HG02938 (cell line): ENCODE measurements at regions not wholly inside any gene's neighbourhood (a gene's known extent, or its start where the extent isn't known, plus 50 kb on each side); places are given as distances from the start of the nearest gene placed in this dataset.
"Not testable (repeated sequence)": the region's sequence is repeated elsewhere in the genome, so short reads cannot be mapped to it uniquely, and the experiment has no call there.

ENCODE experiments used
- ATAC-seq: cut with Tn5 transposase; IDR thresholded peaks from one replicate; pipeline ENCODE4 v1.9.1; 2021; ENCODE audit warnings: mild to moderate bottlenecking, moderate library complexity; ENCODE audit not compliant: unreplicated experiment

- ATAC-seq, result peak; percentile 79
Observed at GRCh38 chr6:85983032-85983659, 340.5 kb upstream of the SYNCRIP start.

- ATAC-seq, result no peak
Observed at GRCh38 chr6:85977661-85978060, 335.0 kb upstream of the SYNCRIP start.

GRCh38 chr6:85975957-85976356 lies 333.3 kb upstream of the SYNCRIP start:
- ATAC-seq, result peak; percentile 64

DNA sequence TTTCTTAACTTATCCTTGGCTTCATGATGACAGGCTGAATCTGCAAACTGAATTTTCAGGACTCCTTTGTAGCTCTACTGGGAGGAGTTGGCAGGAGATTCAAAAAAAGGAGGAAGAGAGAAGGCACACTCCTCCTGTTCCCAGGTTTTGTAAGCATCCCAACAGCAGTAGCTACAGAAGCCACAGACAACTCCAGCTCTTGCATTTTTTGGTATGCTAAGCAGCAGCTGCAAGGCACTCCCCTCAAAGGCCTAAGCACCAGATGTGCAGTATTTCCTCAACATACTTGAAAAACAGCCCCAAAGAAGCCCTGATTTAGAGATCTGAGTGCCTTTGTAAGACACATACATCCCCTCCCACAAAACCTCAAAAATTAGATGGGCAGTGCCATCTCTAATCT lies 328.6 kb upstream of the SYNCRIP start:
- no peak for ATAC-seq

GRCh38 chr6:85966828-85967227 lies 324.1 kb upstream of the SYNCRIP start:
- ATAC-seq, result no peak

DNA sequence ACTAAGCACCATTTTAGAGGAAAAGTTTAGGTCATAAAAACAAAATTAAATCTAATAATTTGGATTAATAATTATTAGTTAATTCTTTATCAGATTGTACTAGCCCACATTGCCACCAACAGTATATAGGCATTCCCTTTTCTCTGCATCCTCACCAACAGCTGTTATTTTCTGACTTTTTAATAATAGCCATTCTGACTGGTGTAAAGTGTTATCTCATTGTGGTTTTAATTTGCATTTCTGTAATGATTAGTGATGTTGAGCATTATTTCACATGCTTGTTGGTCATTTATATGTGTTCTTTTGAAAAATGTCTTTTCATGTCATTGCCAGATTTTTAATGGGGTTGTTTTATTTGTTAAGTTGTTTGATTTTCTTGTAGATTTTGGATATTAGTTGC lies 319.1 kb upstream of the SYNCRIP start:
- ATAC-seq, result no peak

DNA sequence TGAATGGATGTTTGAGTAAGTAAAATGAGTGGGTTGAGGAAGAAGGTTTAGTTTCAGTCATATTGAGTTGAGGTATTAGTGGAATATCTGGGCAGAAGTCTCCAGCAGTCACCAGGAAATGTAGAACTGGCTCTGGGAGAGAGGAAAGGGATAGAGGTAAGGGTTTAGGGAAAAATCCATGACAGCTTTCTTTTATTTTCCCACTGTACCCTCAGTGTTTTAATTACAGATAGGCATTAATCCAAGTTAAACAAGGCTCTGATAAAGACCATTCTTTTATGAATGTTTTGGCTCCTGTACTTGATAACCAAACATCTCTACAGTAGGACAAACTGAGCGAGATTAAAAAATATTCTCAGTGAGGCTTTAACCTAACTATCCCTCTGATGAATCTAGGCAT lies 318.4 kb upstream of the SYNCRIP start:
- ATAC-seq, result no peak

DNA sequence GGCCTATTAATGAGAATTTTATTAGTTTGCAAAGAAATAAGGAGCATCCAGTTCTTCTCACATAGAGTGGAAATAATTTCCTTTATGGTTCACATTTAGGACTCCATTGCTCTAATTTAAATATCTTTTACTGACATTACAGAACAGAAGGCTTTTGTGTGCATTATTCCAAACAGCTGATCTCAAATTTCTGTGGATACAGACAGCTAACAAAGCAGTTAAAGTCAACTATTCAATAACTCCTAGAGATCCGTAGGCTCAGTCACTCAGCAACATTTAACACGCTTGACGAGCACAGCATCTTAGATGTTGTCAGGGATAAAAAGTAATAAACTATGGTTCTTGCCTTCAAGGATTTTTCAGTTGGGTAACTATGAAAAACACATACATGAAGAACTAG lies 305.8 kb upstream of the SYNCRIP start:
- no peak for ATAC-seq

DNA sequence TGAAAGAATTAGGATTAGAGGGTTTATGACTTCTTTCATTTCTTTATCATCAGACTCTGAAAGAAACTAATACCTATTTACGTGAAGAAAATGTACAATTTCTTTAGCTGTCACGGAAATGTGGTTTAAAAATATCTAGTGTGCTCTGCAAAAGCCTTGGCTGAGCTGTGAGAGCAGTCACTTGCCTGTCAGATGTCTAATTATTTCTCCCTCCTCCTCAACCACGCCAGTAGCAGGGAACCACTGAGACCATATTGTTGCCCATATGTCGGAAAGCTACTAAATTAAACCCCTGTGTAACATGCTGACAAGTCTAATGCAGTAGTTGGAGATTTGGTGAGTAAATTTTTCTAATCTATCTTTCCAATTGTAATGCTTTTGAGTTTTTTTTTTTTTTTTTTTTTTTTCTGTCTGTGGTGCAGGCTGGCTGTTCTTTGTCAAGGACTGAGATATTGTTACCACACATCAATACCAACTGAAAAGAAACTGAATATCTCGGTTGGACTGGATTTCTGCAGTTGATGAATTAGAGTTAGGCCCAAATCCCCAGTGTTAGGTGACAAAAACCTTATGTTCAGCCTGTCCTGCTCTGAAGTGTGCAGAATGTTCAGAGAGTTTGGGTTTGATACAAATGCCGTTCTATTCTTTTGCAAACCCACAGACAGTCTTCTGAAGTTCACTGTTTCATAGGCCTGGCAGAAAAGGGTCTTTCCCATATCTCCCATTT lies 302.9 kb upstream of the SYNCRIP start:
- no peak for ATAC-seq

GRCh38 chr6:85944776-85945175 lies 302.1 kb upstream of the SYNCRIP start:
- ATAC-seq, result no peak

DNA sequence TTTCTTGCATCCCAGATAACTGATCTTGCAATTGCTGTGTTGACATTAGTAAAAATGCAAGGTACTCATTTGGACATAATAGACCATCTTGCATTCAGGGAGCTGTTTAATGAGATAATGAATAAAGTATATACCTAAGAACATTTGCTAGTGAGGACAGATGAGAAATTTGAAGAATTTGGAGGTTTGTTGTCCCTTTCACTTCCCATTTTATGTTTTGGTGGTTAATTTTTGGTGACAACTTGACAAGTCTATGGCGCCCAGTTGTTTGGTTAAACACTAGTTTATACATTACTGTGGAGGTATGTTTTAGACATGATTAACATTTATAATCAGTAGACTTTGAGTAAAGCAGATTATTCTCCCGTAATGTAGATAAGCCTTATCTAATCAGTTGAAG lies 300.2 kb upstream of the SYNCRIP start:
- peak; percentile 77 for ATAC-seq

GRCh38 chr6:85936916-85937315 lies 294.2 kb upstream of the SYNCRIP start:
- no peak for ATAC-seq

DNA sequence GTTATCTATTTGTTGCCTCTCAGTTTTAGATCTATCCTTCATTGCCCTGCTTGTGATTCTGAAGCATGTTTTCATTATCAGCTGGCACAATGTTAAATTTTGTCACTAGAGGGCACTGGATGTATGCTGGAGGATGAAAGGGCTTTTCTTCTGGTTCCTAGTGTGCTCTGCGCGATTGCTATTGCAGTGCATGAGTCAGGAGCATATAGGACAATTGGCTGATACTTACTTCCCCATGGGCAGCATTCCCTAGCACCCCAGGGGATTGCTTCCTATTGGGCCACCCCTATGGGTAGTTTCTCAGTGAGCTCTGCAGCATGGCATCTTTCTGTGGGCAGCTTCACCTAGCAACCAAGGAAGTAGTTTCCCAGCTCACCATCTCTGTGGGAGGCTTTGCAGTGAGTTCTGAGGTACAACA lies 280.3 kb upstream of the SYNCRIP start:
- peak; percentile 94 for ATAC-seq

DNA sequence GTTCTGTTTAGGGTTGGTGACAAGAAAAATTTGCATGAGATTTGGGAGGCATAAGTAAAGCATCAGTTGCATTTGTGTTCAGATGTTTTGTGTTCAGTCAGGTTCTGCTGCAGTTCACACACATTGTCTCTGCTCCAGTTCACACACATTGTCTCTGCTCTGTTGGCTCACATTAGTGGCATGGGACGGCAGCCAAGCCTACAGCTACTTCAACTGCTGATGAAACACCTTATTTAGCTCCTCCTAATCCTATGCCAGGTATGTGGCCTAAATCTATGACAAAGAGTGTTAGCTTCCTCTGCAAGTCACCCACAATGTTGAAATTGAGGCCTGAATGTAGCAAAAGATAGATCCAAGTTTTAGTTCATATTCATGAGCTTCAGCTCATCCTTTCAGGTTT lies 278.1 kb upstream of the SYNCRIP start:
- no peak for ATAC-seq

DNA sequence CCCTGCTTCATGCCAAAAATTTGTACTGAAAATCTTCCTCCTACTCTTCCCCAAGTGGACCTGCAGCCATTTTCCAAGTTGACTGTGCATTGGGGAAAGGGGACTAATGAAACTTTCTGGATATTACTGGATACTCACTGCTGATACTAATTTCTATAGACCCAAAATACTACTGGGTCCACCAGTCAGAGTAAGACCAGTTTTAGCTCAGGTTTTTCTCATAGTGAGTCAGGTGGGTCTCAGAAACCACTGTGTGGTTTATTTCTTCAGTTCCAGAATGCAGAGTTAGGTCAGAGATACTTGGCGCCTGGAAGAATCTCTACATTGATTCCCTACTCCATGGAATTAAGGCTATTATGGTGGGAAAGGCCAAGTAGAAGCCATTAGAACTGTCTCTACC lies 274.8 kb upstream of the SYNCRIP start:
- no peak for ATAC-seq

DNA sequence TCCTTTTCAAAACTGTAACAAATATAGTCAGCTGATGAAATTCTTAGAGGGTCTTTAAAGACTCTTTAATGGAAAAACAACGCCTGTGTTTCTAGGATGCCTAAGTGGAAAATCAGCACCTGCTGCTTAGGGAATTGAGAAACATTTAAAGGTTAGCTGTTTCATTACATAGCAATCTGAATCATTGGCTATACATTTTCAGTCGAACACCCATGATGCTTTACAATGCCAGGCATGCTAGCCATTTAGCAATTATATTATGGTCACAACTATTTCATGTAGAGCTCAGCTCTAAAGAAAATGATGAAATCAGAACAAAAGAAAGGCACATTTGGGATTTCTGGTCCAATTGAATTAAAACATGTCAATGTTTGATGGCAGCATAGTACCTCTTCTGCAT lies 270.3 kb upstream of the SYNCRIP start:
- ATAC-seq, result no peak

DNA sequence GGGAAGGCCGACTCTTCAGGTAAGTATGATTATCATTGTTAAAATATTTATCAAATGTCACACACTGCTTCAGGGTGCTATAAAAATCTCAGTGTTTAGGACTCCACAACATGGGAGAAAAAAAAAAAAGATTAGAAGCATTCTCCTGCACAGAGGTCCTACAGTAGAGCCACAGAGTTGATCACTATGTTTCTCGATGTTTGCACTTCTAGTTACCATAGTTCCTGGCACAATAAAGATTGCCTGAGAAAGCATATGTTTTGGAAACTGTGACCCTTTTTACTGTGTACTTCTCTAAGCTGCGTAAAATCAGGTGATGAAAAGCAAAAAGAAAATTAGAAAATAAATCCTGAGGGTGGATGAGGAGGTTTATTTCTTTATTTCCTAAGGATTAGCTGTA lies 269.9 kb upstream of the SYNCRIP start:
- no peak for ATAC-seq

DNA sequence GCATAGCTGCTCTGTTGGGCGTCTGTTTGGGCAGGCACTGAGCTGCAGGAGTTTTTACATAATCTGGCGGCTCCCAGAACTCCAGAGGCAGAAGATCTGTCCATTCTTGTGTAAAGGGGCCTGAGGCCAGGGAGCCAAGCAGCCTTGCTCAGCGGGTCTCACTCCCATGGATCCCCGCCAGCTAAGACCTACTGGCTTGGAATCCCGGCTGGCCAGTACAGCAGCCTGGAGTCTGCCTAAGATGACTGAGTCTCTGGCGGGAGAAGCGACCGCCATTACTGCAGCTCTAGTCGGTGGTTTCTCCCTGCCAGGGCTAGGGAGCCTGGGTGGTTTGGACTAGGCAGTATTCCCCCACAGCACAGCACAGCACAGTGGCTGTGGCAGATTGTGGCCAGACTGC lies 268.4 kb upstream of the SYNCRIP start:
- ATAC-seq, result no peak

- ATAC-seq, result not testable (repeated sequence)
Observed at GRCh38 chr6:85908120-85908519, 265.4 kb upstream of the SYNCRIP start.

GRCh38 chr6:85892346-85892745 lies 249.7 kb upstream of the SYNCRIP start:
- no peak for ATAC-seq

GRCh38 chr6:85887461-85887860 lies 244.8 kb upstream of the SYNCRIP start:
- no peak for ATAC-seq

DNA sequence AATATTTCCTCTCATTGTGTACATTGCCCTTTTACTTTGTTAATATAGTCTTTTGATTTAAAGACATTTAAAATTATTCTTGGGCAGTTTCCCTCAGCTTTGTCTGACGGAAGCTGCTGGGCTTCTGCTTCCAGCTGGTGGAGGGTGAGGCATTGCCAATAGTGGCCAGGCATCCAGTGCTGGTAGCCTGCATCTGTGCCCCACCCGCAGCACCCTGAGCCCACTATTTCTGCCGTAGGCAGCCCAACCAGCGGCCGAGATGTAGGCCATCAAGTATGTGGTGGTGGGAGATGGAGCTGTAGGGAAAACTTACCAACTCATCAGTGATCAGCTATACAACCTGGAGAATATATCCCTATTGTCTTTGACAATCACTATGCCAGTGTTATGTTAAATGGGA lies 226.0 kb upstream of the SYNCRIP start:
- ATAC-seq, result no peak

DNA sequence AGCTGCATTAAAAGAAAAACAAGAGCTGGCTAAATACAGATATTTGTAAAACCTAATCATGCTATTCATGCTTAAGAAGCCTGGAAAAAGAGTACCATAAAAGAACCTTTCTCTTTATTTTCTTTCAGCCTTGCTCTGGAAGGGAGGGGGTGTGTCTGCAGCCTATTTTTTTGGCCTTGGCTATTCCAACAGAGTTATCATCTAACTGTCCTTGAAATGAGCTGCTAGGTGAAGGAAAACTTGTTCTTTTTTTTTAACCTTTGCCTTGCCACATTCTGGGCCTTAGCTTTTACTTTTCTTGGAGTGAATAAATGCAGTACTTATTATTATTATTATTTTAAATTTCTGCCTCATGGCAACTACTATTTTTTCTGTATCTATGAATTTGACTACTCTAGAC lies 224.9 kb upstream of the SYNCRIP start:
- ATAC-seq, result no peak
